DMS53 (cell line): ENCODE measurements at regions not wholly inside any gene's neighbourhood (a gene's known extent, or its start where the extent isn't known, plus 50 kb on each side); places are given as distances from the start of the nearest gene placed in this dataset.
"Not testable (repeated sequence)": the region's sequence is repeated elsewhere in the genome, so short reads cannot be mapped to it uniquely, and the experiment has no call there.

ENCODE experiments used
- DNase-seq: peaks from one replicate; lab custom pipeline; 2025; lab: John Stamatoyannopoulos, UW

DNA sequence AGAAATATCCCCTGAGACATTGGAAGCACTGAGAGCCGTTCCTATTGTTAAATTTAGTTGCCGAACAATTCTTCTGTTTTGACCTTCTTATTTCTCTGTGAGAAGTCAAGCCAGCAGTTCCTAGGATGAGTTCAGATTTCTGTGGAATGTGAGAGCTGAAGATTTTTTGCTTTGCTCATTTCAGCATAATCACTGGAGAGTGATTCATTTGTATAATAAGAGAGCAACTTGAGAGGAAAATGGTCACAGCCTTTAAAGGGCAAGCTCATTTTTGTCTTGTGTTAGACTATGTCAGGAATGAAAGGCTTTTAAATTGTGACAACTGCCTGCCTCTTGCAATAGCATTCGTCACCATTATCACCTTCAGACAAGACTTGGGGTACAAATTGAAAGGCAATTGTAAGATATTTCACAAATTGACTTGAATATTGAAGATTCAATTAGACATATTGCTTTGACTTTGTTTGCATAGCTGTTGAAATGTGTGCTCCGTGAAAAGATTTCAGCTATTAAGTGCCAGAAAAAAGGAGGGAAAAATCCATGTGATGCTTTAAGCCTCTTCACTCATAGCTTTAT is 900.0 kb upstream of the GOT2 start:
- no peak for DNase-seq

GRCh38 chr16:59632276-59632855 is 898.2 kb upstream of the GOT2 start:
- DNase-seq = no peak

DNA sequence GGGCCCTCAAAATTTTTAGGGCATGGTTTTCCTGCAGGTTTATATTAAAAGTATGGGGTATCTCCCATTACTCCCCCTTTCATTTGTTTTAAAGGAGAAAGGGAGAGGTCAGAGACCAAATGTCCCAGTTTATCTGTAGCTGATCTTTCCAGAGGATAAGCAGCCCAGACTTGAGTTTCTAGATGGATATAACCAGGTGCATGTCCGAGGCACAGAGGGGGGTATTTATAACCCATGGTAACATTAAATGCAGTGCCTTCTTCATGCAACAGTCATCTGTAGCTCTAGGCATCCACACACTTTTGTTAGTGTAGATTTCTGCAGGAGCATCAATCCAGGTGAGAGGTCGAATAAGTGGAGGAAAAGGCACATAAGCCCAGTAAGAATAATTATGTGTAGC is 890.3 kb upstream of the GOT2 start:
- DNase-seq = not testable (repeated sequence)

DNA sequence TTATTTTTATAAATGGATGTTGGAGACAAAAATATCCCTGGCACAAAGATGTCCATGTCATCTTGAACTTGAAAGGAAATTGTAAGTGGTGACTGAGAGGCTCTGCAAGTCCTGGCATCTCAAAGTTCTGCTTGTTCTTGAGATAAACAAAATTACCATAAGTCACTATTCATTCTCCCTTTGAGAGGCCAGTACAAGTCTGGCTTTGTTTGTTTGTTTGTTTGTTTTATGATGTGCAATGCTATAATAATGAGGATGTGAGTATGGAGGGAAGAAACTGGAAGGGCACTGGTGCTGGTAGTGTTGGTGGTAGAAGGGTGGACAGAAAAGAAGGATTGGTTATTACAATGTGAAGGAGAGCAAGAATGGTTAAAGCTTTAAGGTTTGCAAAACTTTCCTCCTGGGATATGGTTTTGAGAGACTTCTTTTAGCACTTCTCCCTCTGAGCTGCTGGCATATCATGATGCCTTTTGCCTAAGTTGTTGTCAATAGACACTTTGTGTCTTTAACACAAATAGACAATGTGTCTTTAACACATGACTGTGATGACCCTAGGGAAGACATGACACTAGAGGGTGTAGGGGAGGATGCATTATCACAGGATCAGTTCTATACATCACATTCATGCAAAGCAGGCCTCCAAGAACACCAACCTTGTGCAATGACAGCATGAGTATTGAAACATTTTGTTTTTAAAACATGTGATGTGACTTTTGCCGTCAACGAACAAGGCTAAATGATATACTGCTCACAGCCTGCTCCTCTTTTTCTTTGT is 880.5 kb upstream of the GOT2 start:
- DNase-seq = no peak

- not testable (repeated sequence) for DNase-seq
Observed at GRCh38 chr16:59612910-59613620, 878.9 kb upstream of the GOT2 start.

- no peak for DNase-seq
Observed at GRCh38 chr16:59612094-59612493, 878.0 kb upstream of the GOT2 start.

GRCh38 chr16:59611556-59611955 is 877.4 kb upstream of the GOT2 start:
- no peak for DNase-seq

DNA sequence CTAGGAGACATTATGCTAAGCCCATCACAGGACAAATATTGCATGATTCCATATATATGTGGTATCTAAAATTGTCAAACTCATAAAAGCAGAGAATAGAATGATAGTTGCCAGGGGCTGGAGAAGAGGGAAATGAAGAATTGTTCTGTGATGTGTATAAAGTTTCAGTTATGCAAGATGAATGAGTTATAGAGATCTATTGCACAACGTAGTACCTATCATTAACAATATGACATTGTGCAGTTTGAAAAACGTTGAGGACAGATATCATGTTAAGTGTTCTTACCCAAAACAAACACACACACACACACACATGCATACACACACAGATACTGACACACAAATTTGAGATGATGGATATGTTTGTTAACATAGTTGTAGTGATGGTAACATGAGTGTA is 871.6 kb upstream of the GOT2 start:
- no peak for DNase-seq

GRCh38 chr16:59604354-59604753 is 870.2 kb upstream of the GOT2 start:
- no peak for DNase-seq

DNA sequence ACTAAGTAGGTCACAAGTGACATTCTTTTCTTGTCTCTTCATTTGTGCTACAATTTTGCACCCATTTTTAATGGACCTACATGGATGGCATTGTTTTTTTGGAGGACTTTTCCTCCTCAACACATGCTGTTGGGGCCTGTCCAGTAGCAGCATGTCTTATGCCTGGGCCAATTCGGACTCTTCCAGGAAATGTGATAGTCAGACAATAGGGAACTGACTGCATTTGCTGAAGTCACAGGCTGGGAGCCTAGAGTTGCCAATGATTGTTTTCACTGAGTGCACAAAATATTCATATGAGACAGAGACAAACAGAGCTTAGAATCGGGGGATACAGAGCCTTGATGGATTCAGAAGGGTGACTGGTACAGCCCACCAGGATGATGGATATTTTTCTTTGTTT is 867.3 kb upstream of the GOT2 start:
- no peak for DNase-seq

DNA sequence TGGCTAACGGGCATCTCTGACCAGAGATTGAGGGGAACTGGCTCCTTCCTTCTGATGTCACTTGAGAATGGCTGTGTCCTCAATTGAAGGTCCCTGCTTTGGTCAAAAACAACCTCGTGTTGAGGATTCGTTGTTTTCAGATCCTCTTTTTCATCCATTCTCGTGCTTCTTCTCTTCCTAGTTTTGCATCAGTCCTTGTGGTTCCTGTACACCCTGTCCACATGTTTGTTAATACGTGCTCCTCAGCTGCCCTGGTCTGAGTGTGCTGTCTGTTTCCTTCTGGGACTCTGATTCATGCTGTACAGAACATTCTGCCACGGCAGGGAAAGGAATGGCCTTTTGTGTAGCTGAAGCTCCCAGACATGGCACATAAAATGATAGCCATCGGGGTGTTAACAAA is 863.2 kb upstream of the GOT2 start:
- DNase-seq = no peak

DNA sequence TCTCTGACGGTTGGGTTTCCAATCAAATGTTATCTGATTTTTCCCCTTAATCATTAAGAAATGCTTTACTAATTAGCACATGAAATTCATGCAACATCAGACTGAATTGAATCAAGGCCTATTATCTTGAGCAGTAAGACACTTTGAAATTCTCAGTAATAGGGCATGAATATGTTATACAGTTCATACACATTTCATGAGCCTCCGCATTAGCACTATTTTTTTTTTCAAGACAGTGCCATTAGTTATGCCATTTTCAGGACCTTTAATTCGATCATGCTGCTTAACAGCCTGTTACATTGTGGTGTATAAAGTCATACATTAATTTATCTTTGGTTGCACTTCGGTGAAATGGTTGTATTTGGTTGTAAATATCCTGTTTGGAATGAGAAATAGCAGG is 862.6 kb upstream of the GOT2 start:
- no peak for DNase-seq

- DNase-seq = no peak
Observed at GRCh38 chr16:59593194-59593661, 859.1 kb upstream of the GOT2 start.

GRCh38 chr16:59591480-59591879 is 857.4 kb upstream of the GOT2 start:
- DNase-seq = no peak

GRCh38 chr16:59590845-59591244 is 856.7 kb upstream of the GOT2 start:
- DNase-seq = no peak

DNA sequence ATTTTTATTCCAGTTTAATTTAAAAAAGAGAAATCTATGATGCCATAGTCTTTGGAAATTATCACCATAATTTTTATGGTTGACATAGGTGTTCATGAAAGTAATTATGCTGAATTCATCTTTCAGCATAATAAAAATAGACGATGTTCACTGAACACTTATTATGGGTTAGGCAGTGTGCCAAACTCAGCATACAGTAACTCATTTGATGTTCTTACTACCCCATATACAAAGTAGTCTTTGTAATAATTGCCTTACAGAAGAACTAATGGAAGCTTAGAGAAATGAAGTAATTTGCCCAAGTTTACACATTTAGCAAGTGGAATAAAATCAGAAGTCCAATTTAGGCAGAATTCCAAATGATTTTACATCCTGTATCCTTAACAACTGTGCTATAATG is 852.2 kb upstream of the GOT2 start:
- DNase-seq = no peak

GRCh38 chr16:59574296-59574695 is 840.2 kb upstream of the GOT2 start:
- DNase-seq = no peak

DNA sequence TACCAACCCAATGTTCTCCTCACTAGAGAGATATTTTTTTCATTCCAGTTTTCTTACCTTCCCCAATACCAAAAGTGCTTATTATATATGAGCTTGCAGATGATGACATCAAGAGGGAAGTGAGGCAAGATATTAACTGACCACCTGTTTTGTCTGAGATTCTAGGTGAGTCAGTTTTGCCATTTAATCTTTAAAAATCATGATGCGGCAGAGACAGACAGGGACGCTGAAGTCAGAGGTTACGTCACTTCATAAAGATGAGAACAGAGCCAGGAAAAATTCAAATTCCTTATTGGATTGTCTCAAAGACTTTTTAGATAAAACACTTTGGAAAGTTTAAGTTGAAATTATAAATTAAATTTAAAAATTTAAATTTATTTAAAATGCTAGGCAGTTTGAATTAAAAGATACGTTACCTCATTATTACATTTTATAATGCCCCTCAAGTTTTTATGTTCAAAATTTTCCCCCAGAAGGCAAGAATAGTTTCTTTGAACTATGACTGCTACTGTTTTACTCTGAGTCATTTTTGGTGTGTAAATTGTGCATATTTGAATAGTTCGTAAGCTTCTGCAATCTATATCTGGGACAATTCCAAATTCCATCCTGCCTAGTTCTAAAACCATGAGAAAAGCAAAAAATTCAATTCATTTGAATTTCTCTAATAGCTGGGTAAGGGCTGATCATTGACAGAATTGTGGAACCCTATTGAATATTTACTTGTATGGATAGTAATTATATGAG is 839.6 kb upstream of the GOT2 start:
- DNase-seq = no peak

DNA sequence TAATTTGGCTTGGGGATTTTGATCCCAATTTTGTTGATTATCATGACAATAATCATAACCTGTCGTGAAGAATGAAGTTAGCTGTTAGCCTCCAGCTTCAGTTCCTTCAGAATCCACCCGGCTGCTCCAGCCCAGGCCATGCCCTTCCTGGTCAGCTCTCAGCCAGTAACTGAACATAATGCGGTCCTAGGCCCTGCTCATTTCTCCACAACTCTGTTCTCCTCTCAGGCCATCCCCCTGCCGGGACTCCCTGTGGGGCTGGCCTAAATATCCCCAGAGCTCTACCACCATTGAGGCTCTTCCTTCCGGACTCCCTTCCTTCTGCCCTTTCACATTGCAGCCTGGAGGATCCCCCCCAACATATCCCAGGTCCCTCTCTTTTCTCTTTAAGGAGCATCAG is 833.4 kb upstream of the GOT2 start:
- no peak for DNase-seq

- DNase-seq = no peak
Observed at GRCh38 chr16:59566446-59566845, 832.3 kb upstream of the GOT2 start.

- no peak for DNase-seq
Observed at GRCh38 chr16:59558679-59559078, 824.6 kb upstream of the GOT2 start.

GRCh38 chr16:59552164-59552563 is 818.0 kb upstream of the GOT2 start:
- DNase-seq = peak; percentile 3
